ENCODE measurements at regions not wholly inside any gene's neighbourhood (a gene's known extent, or its start where the extent isn't known, plus 50 kb on each side); places are given as distances from the start of the nearest gene placed in this dataset.

- no peaks in the 10 kb centered on the region for H3K27me3 ChIP-seq (ENCODE audit: insufficient read depth, poor library complexity, severe bottlenecking)
- H3K4me3 ChIP-seq (replicated peaks; ENCODE audit: insufficient read depth, low read length): no peak overlapping the region
- H3K27ac ChIP-seq (replicated peaks): no peak overlapping the region
- no peak for DNase-seq (ENCODE audit: low read depth in 1 of 2, low spot score in 1 of 2)
- TF ChIP-seq POLR2AphosphoS5 (IDR thresholded peaks at IDR 0.05; ENCODE audit: low read depth): no peak
- no peak for TF ChIP-seq SPI1 (IDR thresholded peaks at IDR 0.05; ENCODE audit: borderline replicate concordance, low read depth)
- no peak for TF ChIP-seq GABPA (IDR thresholded peaks at IDR 0.05; ENCODE audit: low read depth)
- no peak for TF ChIP-seq CTCF (IDR thresholded peaks at IDR 0.05; ENCODE audit: insufficient read depth, low read length)
- no peak for TF ChIP-seq REST (IDR thresholded peaks at IDR 0.05; ENCODE audit: insufficient replicate concordance, low read depth)
Measured at GRCh38 chr3:56876916-56877315, 75.2 kb upstream of the ARHGEF3 start.

DNA sequence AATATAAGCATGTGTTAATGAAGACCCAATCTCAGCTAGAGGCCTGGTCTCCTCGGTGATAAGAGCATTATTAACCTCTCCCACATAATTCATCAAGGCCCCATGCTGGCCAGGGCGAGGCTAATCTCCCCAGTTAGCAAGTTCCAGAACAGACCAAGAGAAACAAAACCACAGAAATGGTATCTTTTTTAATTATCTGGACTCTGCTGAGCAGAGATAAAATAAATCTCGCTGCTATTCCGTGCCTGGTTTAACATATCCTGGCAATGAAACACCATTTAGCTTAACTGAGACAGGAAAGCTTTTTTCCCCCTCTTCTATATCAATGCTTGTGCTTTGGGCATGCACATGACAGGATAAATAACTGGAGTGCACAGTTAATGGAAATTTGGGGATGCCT is 72.5 kb upstream of the ARHGEF3 start:
- DNase-seq (ENCODE audit: low read depth in 1 of 2, low spot score in 1 of 2): no peak
- no peak overlapping the region for H3K27ac ChIP-seq (replicated peaks)
- H3K4me3 ChIP-seq (replicated peaks; ENCODE audit: insufficient read depth, low read length): no peak overlapping the region
- H3K27me3 ChIP-seq (ENCODE audit: insufficient read depth, poor library complexity, severe bottlenecking): peaks cover 4% of the 10 kb centered on the region
- TF ChIP-seq REST (IDR thresholded peaks at IDR 0.05; ENCODE audit: insufficient replicate concordance, low read depth) (no peak), GABPA (IDR thresholded peaks at IDR 0.05; ENCODE audit: low read depth) (no peak), POLR2AphosphoS5 (IDR thresholded peaks at IDR 0.05; ENCODE audit: low read depth) (no peak), SPI1 (IDR thresholded peaks at IDR 0.05; ENCODE audit: borderline replicate concordance, low read depth) (no peak), CTCF (IDR thresholded peaks at IDR 0.05; ENCODE audit: insufficient read depth, low read length) (no peak)

DNA sequence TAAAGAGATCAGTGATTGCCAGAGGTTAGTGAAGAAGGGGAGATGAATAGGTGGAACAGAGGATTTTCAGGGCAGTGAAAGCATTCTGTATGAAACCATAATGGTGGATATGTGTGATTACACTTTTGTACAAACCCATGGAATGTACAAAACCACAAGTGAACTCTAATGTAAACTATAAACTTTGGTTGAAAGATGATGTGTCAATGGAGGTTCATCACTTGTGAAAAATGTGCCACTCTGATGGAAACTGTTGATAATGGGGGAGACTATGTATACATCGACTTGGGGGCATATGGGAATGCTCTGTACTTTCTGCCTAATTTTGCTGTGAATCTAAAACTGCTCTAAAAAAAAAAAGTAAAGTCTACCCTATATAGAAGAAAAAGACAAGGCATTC is 68.7 kb upstream of the ARHGEF3 start:
- Histone ChIP-seq H3K27ac (replicated peaks) (no peak overlapping the region), H3K27me3 (ENCODE audit: insufficient read depth, poor library complexity, severe bottlenecking) (peaks cover 8% of the 10 kb centered on the region), H3K4me3 (replicated peaks; ENCODE audit: insufficient read depth, low read length) (no peak overlapping the region)
- no peak for DNase-seq (ENCODE audit: low read depth in 1 of 2, low spot score in 1 of 2)
- no peak for TF ChIP-seq POLR2AphosphoS5 (IDR thresholded peaks at IDR 0.05; ENCODE audit: low read depth)
- no peak for TF ChIP-seq CTCF (IDR thresholded peaks at IDR 0.05; ENCODE audit: insufficient read depth, low read length)
- no peak for TF ChIP-seq SPI1 (IDR thresholded peaks at IDR 0.05; ENCODE audit: borderline replicate concordance, low read depth)
- no peak for TF ChIP-seq GABPA (IDR thresholded peaks at IDR 0.05; ENCODE audit: low read depth)
- no peak for TF ChIP-seq REST (IDR thresholded peaks at IDR 0.05; ENCODE audit: insufficient replicate concordance, low read depth)

Data from HL-60 (cell line).